Aorta (tissue), 5 donors: ENCODE measurements at regions not wholly inside any gene's neighbourhood (a gene's known extent, or its start where the extent isn't known, plus 50 kb on each side); places are given as distances from the start of the nearest gene placed in this dataset.
"Not testable (repeated sequence)": the region's sequence is repeated elsewhere in the genome, so short reads cannot be mapped to it uniquely, and the experiment has no call there.

Experiments used
- ATAC-seq: fragments of 200-7000 bp; cut with Tn5 transposase; one replicate; pipeline ENCODE4 v1.9.1; 2022; ENCODE audit warnings: moderate library complexity; ENCODE audit not compliant: low FRiP score
- DNase-seq, 2 donors: peaks; one replicate each; pipeline ENCODE4 v3.0.0-alpha.2; 2020
- H3K27ac ChIP-seq, 2 donors: one replicate each; pipeline ENCODE4 v1.5.1; 2013; ENCODE audit warnings: low read length in 2 of 2, mild to moderate bottlenecking in 2 of 2, moderate library complexity in 2 of 2, control low read depth in 1 of 2, inconsistent platforms in 1 of 2, low read depth in 1 of 2
- H3K27me3 ChIP-seq, 2 donors: one replicate each; pipeline ENCODE4 v1.6.1; 2013; ENCODE audit warnings: control low read depth in 1 of 2, low read length in 1 of 2, mild to moderate bottlenecking in 1 of 2, moderate library complexity in 1 of 2; ENCODE audit not compliant: insufficient read depth in 2 of 2, control insufficient read depth in 1 of 2
- H3K36me3 ChIP-seq, 2 donors: one replicate each; pipeline ENCODE4 v1.6.1; 2013; ENCODE audit warnings: control low read depth in 1 of 2, low read length in 1 of 2, mild to moderate bottlenecking in 1 of 2; ENCODE audit not compliant: insufficient read depth in 2 of 2, control insufficient read depth in 1 of 2
- H3K4me1 ChIP-seq, 2 donors: one replicate each; pipeline ENCODE4 v1.6.1; 2013; ENCODE audit warnings: low read length in 2 of 2, control low read depth in 1 of 2, mild to moderate bottlenecking in 1 of 2, moderate library complexity in 1 of 2; ENCODE audit not compliant: insufficient read depth in 2 of 2, control insufficient read depth in 1 of 2
- H3K4me3 ChIP-seq, 2 donors: one replicate each; pipeline ENCODE4 v1.5.1; 2013; ENCODE audit warnings: low read length in 2 of 2, control low read depth in 1 of 2, mild to moderate bottlenecking in 1 of 2
- H3K9me3 ChIP-seq: one replicate; pipeline ENCODE4 v1.6.1; 2013; ENCODE audit warnings: mild to moderate bottlenecking, low read length; ENCODE audit not compliant: control insufficient read depth
- WGBS, 2 donors: extraction: QIAGEN DNeasy Blood & Tissue Kit; methylation state at CpG; one replicate each; pipeline ENCODE4 v1.1.7; 2013; 5-methylcytosine and 5-hydroxymethylcytosine counted together
- intact Hi-C, 2 donors: fragments of 100-400 bp; cut with DNase I; formaldehyde crosslinking; loops; one replicate each; pipeline versions ENCODE4 v1.14.2 to v1.15.0; 2022
- donor health status: healthy with polysubstance abuse.
- donor health status: Bipolar disorder and iron deficiency.
- donor health status: DM: no; HTN: no; CAD: no.
- donor health status: DM: no; HTN: no; CAD: no.
- donor health status: DM: yes; HTN: yes; CAD: no.

DNA sequence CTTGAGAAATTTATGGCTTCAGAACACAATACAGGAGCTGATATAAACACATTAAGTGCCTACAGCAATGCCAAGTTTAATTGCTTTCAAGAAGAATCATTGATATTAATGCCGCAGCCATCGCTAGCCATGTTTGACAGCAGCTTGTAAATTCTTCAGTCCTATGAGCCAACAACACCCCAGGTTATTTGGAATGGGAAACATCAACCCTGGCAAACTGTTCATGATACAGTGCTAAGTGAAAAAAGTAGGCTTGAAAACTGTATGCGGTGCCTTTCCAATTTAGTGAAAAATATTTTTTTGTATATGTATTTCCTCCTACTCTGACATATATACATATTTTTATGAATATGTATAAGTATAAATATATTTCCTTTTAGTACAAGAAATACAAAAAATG lies 142.6 kb downstream of the CSNK2A3 start:
- DNase-seq (no peak), ATAC-seq (no peak)
- H3K9me3 ChIP-seq: peaks cover 1% of the 10 kb centered on the region
- no peak overlapping the region for H3K4me3 ChIP-seq
- no peaks in the 10 kb centered on the region for H3K36me3 ChIP-seq
- no peak overlapping the region for H3K27ac ChIP-seq
- peaks cover 0 to 3% of the 10 kb centered on the region in 2 donors for H3K4me1 ChIP-seq
- intact Hi-C loops: no loop called here
- WGBS, 2 donors: 64 to 97% methylated on average over 3 of the region's 3 CpGs
- no peaks in the 10 kb centered on the region for H3K27me3 ChIP-seq

DNA sequence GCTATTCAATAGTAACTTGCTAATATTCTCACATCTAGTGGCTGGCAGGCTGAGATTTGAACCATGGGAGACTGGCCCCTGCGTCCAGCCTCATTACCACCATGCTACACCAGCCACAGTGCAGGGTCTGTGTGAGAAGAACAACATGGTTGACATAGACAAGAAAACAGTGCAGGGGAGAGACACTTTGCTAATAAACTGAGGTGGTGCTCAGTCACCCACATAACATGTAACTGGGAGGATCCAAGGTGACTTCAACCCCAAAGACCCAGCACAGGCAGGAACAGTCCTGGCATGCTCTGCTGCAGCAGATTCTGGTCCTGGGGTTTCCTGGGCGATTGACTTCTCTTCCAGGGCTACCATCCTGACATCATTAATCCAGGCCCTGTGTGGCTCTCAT lies 143.1 kb downstream of the CSNK2A3 start:
- DNase-seq (no peak), ATAC-seq (no peak)
- H3K27ac ChIP-seq: no peak overlapping the region
- no peak overlapping the region for H3K4me3 ChIP-seq
- peaks cover 0 to 3% of the 10 kb centered on the region in 2 donors for H3K4me1 ChIP-seq
- intact Hi-C loops: no loop called here
- H3K36me3 ChIP-seq: no peaks in the 10 kb centered on the region
- 95 to 100% methylated on average over 2 of the region's 2 CpGs for WGBS, 2 donors
- peaks cover 1% of the 10 kb centered on the region for H3K9me3 ChIP-seq
- no peaks in the 10 kb centered on the region for H3K27me3 ChIP-seq

DNA sequence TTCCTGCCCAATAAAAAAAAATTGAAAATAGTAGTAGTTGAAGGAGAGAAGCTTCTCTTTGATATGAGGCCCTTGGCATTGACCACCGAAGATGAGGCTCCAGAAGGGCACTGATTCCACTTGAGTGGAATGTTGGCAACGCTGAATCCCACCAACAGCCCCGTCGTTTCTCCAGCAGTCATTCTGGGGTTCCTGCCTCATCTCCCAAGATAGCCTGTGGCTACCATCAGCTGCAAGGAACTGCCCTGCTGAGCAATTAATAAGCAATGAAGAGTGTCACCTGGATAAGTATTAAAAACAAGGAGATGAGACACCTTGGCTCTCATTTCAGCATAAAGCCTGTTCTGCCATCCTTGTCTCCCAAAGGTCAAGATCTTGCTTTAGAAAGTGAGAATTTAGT lies 144.1 kb downstream of the CSNK2A3 start:
- Histone ChIP-seq H3K27me3 (no peaks in the 10 kb centered on the region), H3K36me3 (no peaks in the 10 kb centered on the region), H3K4me3 (no peak overlapping the region), H3K27ac (no peak overlapping the region), H3K9me3 (peaks cover 1% of the 10 kb centered on the region), H3K4me1 (peaks cover 0 to 3% of the 10 kb centered on the region in 2 donors)
- ATAC-seq (no peak), DNase-seq (no peak)
- intact Hi-C loops: no loop called here
- WGBS, 2 donors: 91 to 94% methylated on average over 4 of the region's 4 CpGs

DNA sequence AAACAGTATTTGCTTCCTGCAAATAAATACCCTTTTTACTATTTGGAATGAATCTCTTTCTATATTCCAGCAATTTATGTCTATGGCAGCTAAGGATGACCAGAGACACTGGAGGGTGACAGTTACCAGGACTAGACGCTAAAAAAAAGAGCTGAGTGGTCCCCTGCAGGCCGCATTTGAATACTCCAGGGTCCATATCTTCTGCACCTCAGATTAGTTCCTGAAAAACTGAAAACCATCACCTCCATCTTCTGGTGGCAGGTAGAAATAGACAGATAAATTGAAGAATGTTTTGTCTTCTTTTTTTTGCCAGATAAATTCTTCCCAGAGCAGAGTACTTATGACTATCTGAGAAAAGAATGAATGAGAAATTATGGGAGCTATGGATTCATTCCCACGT lies 145.6 kb downstream of the CSNK2A3 start:
- intact Hi-C loops: no loop called here
- DNase-seq: no peak
- Histone ChIP-seq H3K36me3 (no peaks in the 10 kb centered on the region), H3K27me3 (no peaks in the 10 kb centered on the region), H3K9me3 (peaks cover 6% of the 10 kb centered on the region), H3K27ac (no peak overlapping the region), H3K4me1 (peaks cover 0 to 3% of the 10 kb centered on the region in 2 donors), H3K4me3 (no peak overlapping the region)
- WGBS, 2 donors: 84 to 85% methylated on average over 3 of the region's 3 CpGs
- no peak for ATAC-seq

DNA sequence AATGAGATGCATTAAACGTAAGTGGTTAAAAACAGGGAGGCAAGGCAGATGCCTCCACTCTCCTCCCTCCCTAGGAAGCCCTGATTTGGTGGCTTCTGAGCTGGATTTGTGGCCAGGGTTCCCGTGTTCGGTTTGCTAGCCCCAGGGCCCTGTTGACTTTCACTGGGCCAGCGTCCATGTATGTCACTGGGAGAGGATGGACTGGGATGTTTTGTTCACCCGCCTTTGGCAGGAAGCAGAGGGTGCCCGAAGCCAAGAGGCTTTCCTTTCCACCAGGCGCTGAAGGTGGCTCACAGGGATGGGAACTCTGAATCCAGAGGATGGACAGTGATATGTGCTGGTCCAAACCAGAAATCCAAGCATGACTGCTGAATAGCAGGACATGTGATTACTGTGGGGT lies 146.6 kb downstream of the CSNK2A3 start:
- no peaks in the 10 kb centered on the region for H3K36me3 ChIP-seq
- H3K27me3 ChIP-seq: no peaks in the 10 kb centered on the region
- 89 to 91% methylated on average over 7 of the region's 7 CpGs for WGBS, 2 donors
- intact Hi-C loops: no loop called here
- H3K27ac ChIP-seq: no peak overlapping the region
- peaks cover 7% of the 10 kb centered on the region for H3K9me3 ChIP-seq
- H3K4me3 ChIP-seq: no peak overlapping the region
- DNase-seq (no peak), ATAC-seq (no peak)
- peaks cover 0 to 3% of the 10 kb centered on the region in 2 donors for H3K4me1 ChIP-seq

DNA sequence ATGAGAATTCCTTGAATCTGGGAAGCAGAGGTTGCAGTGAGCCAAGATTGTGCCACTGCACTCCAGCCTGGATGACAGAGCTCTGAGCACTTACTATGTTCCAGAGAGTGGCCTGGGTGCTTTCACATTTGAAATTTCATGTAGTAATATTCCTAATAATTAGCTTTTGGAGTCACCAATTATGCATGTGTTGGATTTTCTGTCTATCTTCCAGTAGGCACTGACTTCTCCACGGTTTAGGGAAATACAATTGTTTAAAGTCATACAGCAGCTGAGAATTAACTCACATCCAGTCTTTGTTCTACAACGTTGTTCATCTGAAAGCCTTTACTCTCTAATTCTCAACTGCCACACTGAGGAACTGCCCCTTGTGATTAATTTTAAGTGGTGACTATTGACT lies 150.2 kb downstream of the CSNK2A3 start:
- intact Hi-C loops: no loop called here
- Histone ChIP-seq H3K27ac (no peak overlapping the region), H3K36me3 (no peaks in the 10 kb centered on the region), H3K4me1 (no peaks in the 10 kb centered on the region), H3K4me3 (no peak overlapping the region), H3K9me3 (peaks cover 5% of the 10 kb centered on the region), H3K27me3 (no peaks in the 10 kb centered on the region)
- DNase-seq (no peak), ATAC-seq (no peak)
- WGBS, 2 donors: 74 to 80% methylated on average over 2 of the region's 2 CpGs

DNA sequence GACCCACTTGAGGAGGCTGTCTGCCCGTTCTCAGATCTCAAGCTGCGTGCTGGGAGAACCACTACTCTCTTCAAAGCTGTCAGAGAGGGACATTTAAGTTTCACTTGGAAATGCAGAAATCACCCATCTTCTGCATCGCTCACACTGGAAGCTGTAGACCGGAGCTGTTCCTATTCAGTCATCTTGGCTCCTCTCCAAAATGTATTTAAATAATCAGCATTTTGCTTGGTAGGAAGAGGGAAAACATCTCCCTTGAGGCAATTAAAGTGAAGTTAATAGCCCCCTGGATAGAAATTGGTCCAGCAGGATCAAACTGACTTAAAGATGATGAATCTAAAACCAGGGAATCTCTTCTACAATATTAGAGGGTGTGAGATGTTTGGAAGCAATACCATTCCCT lies 151.7 kb downstream of the CSNK2A3 start:
- DNase-seq, ATAC-seq, H3K4me1 ChIP-seq, H3K4me3 ChIP-seq, H3K27me3 ChIP-seq, H3K9me3 ChIP-seq, H3K27ac ChIP-seq, intact Hi-C loops, H3K36me3 ChIP-seq: not testable (repeated sequence)
- WGBS, 2 donors: 85 to 88% methylated on average over 4 of the region's 4 CpGs

DNA sequence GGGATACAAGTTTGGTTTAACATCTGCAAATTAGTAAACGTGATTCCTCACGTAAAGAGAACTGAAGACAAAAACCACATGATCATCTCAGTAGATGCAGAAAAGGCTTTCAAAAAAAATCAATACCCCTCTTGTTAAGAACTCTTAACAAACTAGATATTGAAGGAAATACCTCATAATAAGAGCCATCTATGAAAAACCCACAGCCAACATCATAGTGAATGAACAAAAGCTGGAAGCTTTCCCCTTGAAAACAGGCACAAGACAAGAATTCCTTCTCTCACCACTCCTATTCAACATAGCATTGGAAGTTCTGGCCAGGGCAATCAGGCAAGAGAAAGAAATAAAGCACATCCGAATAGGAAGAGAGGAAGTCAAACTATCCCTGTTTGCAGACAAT lies 160.5 kb downstream of the CSNK2A3 start:
- H3K27ac ChIP-seq: no peak overlapping the region
- WGBS, 2 donors: 82 to 83% methylated on average over 3 of the region's 3 CpGs

DNA sequence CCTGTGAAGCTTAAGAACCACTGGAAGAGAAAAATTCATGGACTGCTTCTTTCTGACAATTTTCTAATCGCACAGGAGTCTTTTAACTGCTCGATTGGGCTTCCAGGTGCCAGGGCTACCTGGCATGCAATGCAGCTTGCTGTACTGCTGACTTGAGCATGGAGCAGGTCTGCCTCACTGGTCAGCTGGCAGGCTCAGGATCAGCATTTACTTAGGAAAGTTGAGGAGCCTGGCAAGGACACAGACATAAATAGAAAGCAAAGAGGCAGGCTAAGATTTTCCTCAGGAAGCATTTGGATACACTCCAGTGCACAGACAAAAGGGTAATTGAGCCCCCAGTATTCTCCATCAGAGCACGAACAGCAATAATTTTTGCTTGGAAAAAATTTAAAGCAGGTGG lies 163.5 kb downstream of the CSNK2A3 start:
- H3K36me3 ChIP-seq: no peaks in the 10 kb centered on the region
- no peak for DNase-seq
- H3K4me3 ChIP-seq: no peak overlapping the region
- no peak overlapping the region for H3K27ac ChIP-seq
- intact Hi-C loops: no loop called here
- H3K27me3 ChIP-seq: no peaks in the 10 kb centered on the region
- ATAC-seq: no peak
- WGBS, 2 donors: 56 to 74% methylated on average over 3 of the region's 3 CpGs
- no peaks in the 10 kb centered on the region for H3K9me3 ChIP-seq
- no peaks in the 10 kb centered on the region for H3K4me1 ChIP-seq

More for the DNA sequence above, 160.5 kb downstream of the CSNK2A3 start:
- Histone ChIP-seq H3K4me3 (no peak overlapping the region), H3K36me3 (no peaks in the 10 kb centered on the region), H3K4me1 (no peaks in the 10 kb centered on the region), H3K27me3 (no peaks in the 10 kb centered on the region), H3K9me3 (no peaks in the 10 kb centered on the region)
- intact Hi-C loops: no loop called here
- DNase-seq: no peak
- ATAC-seq: no peak
